Esophagus muscularis mucosa (tissue), 4 donors: ENCODE measurements at regions not wholly inside any gene's neighbourhood (a gene's known extent, or its start where the extent isn't known, plus 50 kb on each side); places are given as distances from the start of the nearest gene placed in this dataset.

Source experiments
- DNase-seq: peaks from one replicate; pipeline ENCODE4 v3.0.0-alpha.2; 2017; ENCODE audit errors: extremely low spot score
- H3K27ac ChIP-seq, 4 donors: fragments of 200-600 bp; sonication (generic); replicated peaks in 1 of 4; 1 replicate in 3 of 4; 2 replicates in 1 of 4; pipeline ENCODE4 v1.5.1; 2016 to 2019; ENCODE audit warnings: mild to moderate bottlenecking in 1 of 4
- H3K27me3 ChIP-seq, 4 donors: fragments of 200-600 bp; sonication (generic); one replicate each; pipeline versions ENCODE4 v1.5.1 to v1.6.0; 2016 to 2019
- H3K36me3 ChIP-seq, 4 donors: fragments of 200-600 bp; sonication (generic); one replicate each; pipeline ENCODE4 v1.5.1; 2016 to 2019
- H3K4me1 ChIP-seq, 4 donors: fragments of 200-600 bp; sonication (generic); one replicate each; pipeline ENCODE4 v1.5.1; 2016 to 2019
- H3K4me3 ChIP-seq, 4 donors: fragments of 200-600 bp; sonication (generic); 1 replicate in 2 of 4; 2 replicates in 2 of 4; pipeline ENCODE4 v1.5.1; 2016 to 2019; ENCODE audit warnings: mild to moderate bottlenecking in 4 of 4, moderate library complexity in 1 of 4
- H3K9me3 ChIP-seq, 4 donors: fragments of 200-600 bp; sonication (generic); 1 replicate in 3 of 4; 2 replicates in 1 of 4; pipeline ENCODE4 v1.5.1; 2016 to 2019
- CTCF ChIP-seq, 3 experiments: fragments of 200-600 bp in 2 of 3; fragments of 450-650 bp in 1 of 3; sonication (generic) in 2 of 3; IDR thresholded peaks; one replicate each; pipeline ENCODE4 v1.5.1; 2017 to 2019; ENCODE audit warnings: antibody characterized with exemption in 3 of 3, mild to moderate bottlenecking in 2 of 3, moderate library complexity in 1 of 3
- EP300 ChIP-seq: sonication (generic); formaldehyde crosslinking; IDR thresholded peaks from one replicate; pipeline ENCODE4 v1.6.1; 2017; ENCODE audit warnings: antibody characterized with exemption
- POLR2A ChIP-seq: fragments of 450-650 bp; IDR thresholded peaks from one replicate; pipeline ENCODE4 v1.6.1; 2017; ENCODE audit warnings: antibody characterized with exemption, moderate library complexity, mild to moderate bottlenecking, low read depth
- POLR2AphosphoS5 ChIP-seq, 2 donors: sonication (generic); formaldehyde crosslinking; IDR thresholded peaks; one replicate each; pipeline ENCODE4 v1.6.1; 2017; ENCODE audit warnings: antibody characterized with exemption in 2 of 2
- WGBS: methylation state at CpG from one replicate; pipeline ENCODE4 v1.1.5; 2018; 5-methylcytosine and 5-hydroxymethylcytosine counted together
- intact Hi-C: fragments of 100-400 bp; cut with DNase I; formaldehyde crosslinking; loops from one replicate; pipeline ENCODE4 v1.15.1; 2023

GRCh38 chrX:124216396-124217115, 115.9 kb upstream of the TEX13D start:
- TF ChIP-seq POLR2A (no peak), EP300 (no peak), POLR2AphosphoS5 (IDR thresholded peaks at IDR 0.05) (no peak)
- DNase-seq = no peak
- 55% methylated on average over 7 of the region's 8 CpGs for WGBS
- Histone ChIP-seq H3K4me1 (peaks cover 0 to 19% (median 6%) of the 10 kb centered on the region in 4 donors), H3K27me3 (no peaks in the 10 kb centered on the region), H3K9me3 (no peaks in the 10 kb centered on the region), H3K36me3 (no peaks in the 10 kb centered on the region), H3K27ac (no peak overlapping the region), H3K4me3 (no peak overlapping the region)
- intact Hi-C loops = loop anchor here (10.0 kb wide), 1 partner anchor 168 kb away; no protein-coding TSS in a partner anchor

GRCh38 chrX:124217304-124218251, 114.9 kb upstream of the TEX13D start:
- 59% methylated on average over 10 of the region's 10 CpGs for WGBS
- H3K4me1 ChIP-seq = peaks cover 0 to 19% (median 6%) of the 10 kb centered on the region in 4 donors
- TF ChIP-seq CTCF (IDR thresholded peaks at IDR 0.05) = no peak
- no peak for TF ChIP-seq EP300
- no peak for TF ChIP-seq POLR2AphosphoS5 (IDR thresholded peaks at IDR 0.05)
- TF ChIP-seq POLR2A = no peak
- intact Hi-C loops = loop anchor here (10.0 kb wide), 1 partner anchor 167 kb away; no protein-coding TSS in a partner anchor
- no peak overlapping the region for H3K27ac ChIP-seq
- H3K27me3 ChIP-seq = no peaks in the 10 kb centered on the region
- no peak overlapping the region for H3K4me3 ChIP-seq
- no peak for DNase-seq
- H3K9me3 ChIP-seq = no peaks in the 10 kb centered on the region
- H3K36me3 ChIP-seq = no peaks in the 10 kb centered on the region

- Histone ChIP-seq H3K27ac (no peak overlapping the region), H3K9me3 (no peaks in the 10 kb centered on the region), H3K27me3 (no peaks in the 10 kb centered on the region), H3K4me3 (no peak overlapping the region), H3K4me1 (peaks cover 0 to 7% (median under 1%) of the 10 kb centered on the region in 4 donors), H3K36me3 (no peaks in the 10 kb centered on the region)
- WGBS = 60% methylated on average over 7 of the region's 7 CpGs
- intact Hi-C loops = no loop called here
- no peak for TF ChIP-seq CTCF (IDR thresholded peaks at IDR 0.05)
- no peak for TF ChIP-seq POLR2AphosphoS5 (IDR thresholded peaks at IDR 0.05)
- no peak for TF ChIP-seq POLR2A
- TF ChIP-seq EP300 = no peak
- DNase-seq = no peak
Measured at GRCh38 chrX:124223524-124223923, 108.9 kb upstream of the TEX13D start.

- Histone ChIP-seq H3K4me1 (no peaks in the 10 kb centered on the region), H3K27ac (no peak overlapping the region), H3K4me3 (no peak overlapping the region), H3K36me3 (no peaks in the 10 kb centered on the region), H3K27me3 (no peaks in the 10 kb centered on the region), H3K9me3 (no peaks in the 10 kb centered on the region)
- 75% methylated on average over 4 of the region's 4 CpGs for WGBS
- intact Hi-C loops = no loop called here
- TF ChIP-seq POLR2A = no peak
- no peak for TF ChIP-seq CTCF (IDR thresholded peaks at IDR 0.05)
- no peak for TF ChIP-seq EP300
- TF ChIP-seq POLR2AphosphoS5 (IDR thresholded peaks at IDR 0.05) = no peak
- DNase-seq = no peak
Measured at GRCh38 chrX:124224528-124224927, 107.9 kb upstream of the TEX13D start.

- no peak for DNase-seq
Measured at GRCh38 chrX:124226129-124226528, 106.3 kb upstream of the TEX13D start.

More at GRCh38 chrX:124226129-124226528, 106.3 kb upstream of the TEX13D start:
- intact Hi-C loops = no loop called here
- Histone ChIP-seq H3K4me3 (no peak overlapping the region), H3K4me1 (no peaks in the 10 kb centered on the region), H3K36me3 (no peaks in the 10 kb centered on the region), H3K27ac (peak overlapping the region in 1 of 4 donors; percentile 2), H3K9me3 (no peaks in the 10 kb centered on the region), H3K27me3 (no peaks in the 10 kb centered on the region)
- WGBS = 64% methylated on average over 2 of the region's 2 CpGs
- TF ChIP-seq CTCF (IDR thresholded peaks at IDR 0.05) = no peak
- TF ChIP-seq POLR2A = no peak
- no peak for TF ChIP-seq POLR2AphosphoS5 (IDR thresholded peaks at IDR 0.05)
- no peak for TF ChIP-seq EP300
